ENCODE measurements at regions not wholly inside any gene's neighbourhood (a gene's known extent, or its start where the extent isn't known, plus 50 kb on each side); places are given as distances from the start of the nearest gene placed in this dataset.

DNA sequence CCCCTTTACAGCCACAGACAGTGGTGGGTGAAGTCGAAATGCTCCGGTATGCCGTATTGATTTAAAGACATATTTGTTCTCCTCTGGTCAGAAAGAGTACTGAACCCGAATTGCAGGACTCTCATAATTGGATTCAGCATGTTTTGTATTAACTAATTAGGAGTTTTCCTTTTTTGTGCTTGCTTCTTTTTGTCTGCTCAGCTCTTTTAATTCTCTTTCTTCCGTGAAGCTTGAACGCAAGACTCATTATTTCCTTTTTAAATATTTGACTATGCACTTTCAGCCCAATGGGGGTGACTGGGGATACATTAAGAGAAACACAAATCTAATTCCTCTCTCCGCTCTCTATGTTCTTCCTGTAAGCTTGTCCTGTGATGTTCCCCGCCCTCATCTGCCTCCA, 246.6 kb upstream of the IRX2 start:
- H3K4me1 ChIP-seq (ENCODE audit: low read length): no peaks in the 10 kb centered on the region
- DNase-seq: no peak
- H3K9me2 ChIP-seq (replicated peaks; ENCODE audit: insufficient read depth, low read length): no peaks in the 10 kb centered on the region
- H3K27ac ChIP-seq (ENCODE audit: low read length): no peak overlapping the region
- H3K36me3 ChIP-seq (ENCODE audit: insufficient read depth, low read length): no peaks in the 10 kb centered on the region
- no peak overlapping the region for H2AFZ ChIP-seq (ENCODE audit: low read length)
- H3K27me3 ChIP-seq (ENCODE audit: low read length): no peaks in the 10 kb centered on the region
- H3K79me2 ChIP-seq (ENCODE audit: low read length): no peaks in the 10 kb centered on the region
- H3K9ac ChIP-seq (ENCODE audit: low read length): no peak overlapping the region
- H3K4me2 ChIP-seq (ENCODE audit: low read depth, low read length, poor library complexity, severe bottlenecking): no peak overlapping the region
- H4K20me1 ChIP-seq (ENCODE audit: insufficient read depth, low read depth, low read length): no peaks in the 10 kb centered on the region
- H3K9me3 ChIP-seq (ENCODE audit: low read length): peaks cover 3% of the 10 kb centered on the region; the same call in 1 of the 2 replicates
- H3K4me3 ChIP-seq (ENCODE audit: low read length): no peak overlapping the region

DNA sequence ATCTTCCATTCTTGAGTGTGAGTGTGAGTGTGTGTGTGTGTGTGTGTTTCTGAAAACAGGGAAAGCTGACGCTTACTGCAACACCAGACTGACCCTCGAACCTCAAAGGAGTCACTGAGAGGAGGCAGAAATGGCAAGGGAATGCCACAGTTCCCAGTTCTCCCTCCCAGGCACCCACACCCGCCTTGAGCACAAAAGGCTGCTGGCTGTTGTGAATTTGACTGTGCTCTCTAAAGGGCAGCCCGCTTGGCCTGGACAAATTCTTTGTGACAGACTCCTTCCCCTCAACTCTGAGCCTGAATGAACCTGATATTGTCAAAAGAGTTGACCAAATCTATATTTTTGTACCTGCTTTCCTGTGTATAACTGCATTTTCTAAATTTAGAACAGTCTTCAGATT, 245.7 kb upstream of the IRX2 start:
- no peak for DNase-seq
- H3K79me2 ChIP-seq (ENCODE audit: low read length): no peaks in the 10 kb centered on the region
- no peaks in the 10 kb centered on the region for H4K20me1 ChIP-seq (ENCODE audit: insufficient read depth, low read depth, low read length)
- H3K4me2 ChIP-seq (ENCODE audit: low read depth, low read length, poor library complexity, severe bottlenecking): no peak overlapping the region
- H3K9me2 ChIP-seq (replicated peaks; ENCODE audit: insufficient read depth, low read length): no peaks in the 10 kb centered on the region
- H3K4me1 ChIP-seq (ENCODE audit: low read length): no peaks in the 10 kb centered on the region
- H3K27me3 ChIP-seq (ENCODE audit: low read length): no peaks in the 10 kb centered on the region
- H3K27ac ChIP-seq (ENCODE audit: low read length): no peak overlapping the region
- H3K9me3 ChIP-seq (ENCODE audit: low read length): no peaks in the 10 kb centered on the region; the same call in 1 of the 2 replicates
- H3K4me3 ChIP-seq (ENCODE audit: low read length): no peak overlapping the region
- no peak overlapping the region for H3K9ac ChIP-seq (ENCODE audit: low read length)
- no peaks in the 10 kb centered on the region for H3K36me3 ChIP-seq (ENCODE audit: insufficient read depth, low read length)
- H2AFZ ChIP-seq (ENCODE audit: low read length): no peak overlapping the region

DNA sequence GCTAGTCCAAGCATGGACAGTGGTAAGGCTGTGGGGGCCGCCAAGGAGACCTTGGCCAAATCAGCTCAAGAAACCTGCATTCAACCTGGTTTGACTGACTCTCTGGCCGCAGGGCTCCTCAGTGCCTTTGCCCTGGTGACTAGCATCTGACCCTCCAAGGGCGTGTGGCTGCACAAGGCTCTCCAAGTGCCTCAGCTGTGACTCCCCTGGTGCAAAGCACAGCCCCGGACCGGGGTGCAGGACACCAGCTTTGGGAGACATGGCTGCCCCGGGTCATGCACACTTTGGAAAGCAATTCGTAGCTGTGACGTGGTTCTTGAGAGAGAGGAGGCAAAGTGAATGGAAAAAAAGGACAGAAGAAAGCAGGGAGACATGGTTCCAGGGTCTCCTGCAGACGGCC, 245.2 kb upstream of the IRX2 start:
- Histone ChIP-seq H3K4me2 (ENCODE audit: low read depth, low read length, poor library complexity, severe bottlenecking) (no peak overlapping the region), H3K27me3 (ENCODE audit: low read length) (no peaks in the 10 kb centered on the region), H3K4me3 (ENCODE audit: low read length) (no peak overlapping the region), H3K27ac (ENCODE audit: low read length) (no peak overlapping the region), H3K9ac (ENCODE audit: low read length) (no peak overlapping the region), H2AFZ (ENCODE audit: low read length) (no peak overlapping the region), H3K9me3 (ENCODE audit: low read length) (no peaks in the 10 kb centered on the region; the same call in 1 of the 2 replicates), H4K20me1 (ENCODE audit: insufficient read depth, low read depth, low read length) (no peaks in the 10 kb centered on the region), H3K36me3 (ENCODE audit: insufficient read depth, low read length) (no peaks in the 10 kb centered on the region), H3K9me2 (replicated peaks; ENCODE audit: insufficient read depth, low read length) (no peaks in the 10 kb centered on the region), H3K79me2 (ENCODE audit: low read length) (no peaks in the 10 kb centered on the region), H3K4me1 (ENCODE audit: low read length) (no peaks in the 10 kb centered on the region)
- no peak for DNase-seq

GRCh38 chr5:2996248-2996647, 244.8 kb upstream of the IRX2 start:
- no peaks in the 10 kb centered on the region for H3K36me3 ChIP-seq (ENCODE audit: insufficient read depth, low read length)
- no peaks in the 10 kb centered on the region for H3K27me3 ChIP-seq (ENCODE audit: low read length)
- H4K20me1 ChIP-seq (ENCODE audit: insufficient read depth, low read depth, low read length): no peaks in the 10 kb centered on the region
- H3K4me3 ChIP-seq (ENCODE audit: low read length): no peak overlapping the region
- H3K9me3 ChIP-seq (ENCODE audit: low read length): no peaks in the 10 kb centered on the region; the same call in 1 of the 2 replicates
- H3K9me2 ChIP-seq (replicated peaks; ENCODE audit: insufficient read depth, low read length): no peaks in the 10 kb centered on the region
- no peak overlapping the region for H3K4me2 ChIP-seq (ENCODE audit: low read depth, low read length, poor library complexity, severe bottlenecking)
- no peak overlapping the region for H2AFZ ChIP-seq (ENCODE audit: low read length)
- H3K9ac ChIP-seq (ENCODE audit: low read length): no peak overlapping the region
- no peaks in the 10 kb centered on the region for H3K79me2 ChIP-seq (ENCODE audit: low read length)
- H3K27ac ChIP-seq (ENCODE audit: low read length): no peak overlapping the region
- no peaks in the 10 kb centered on the region for H3K4me1 ChIP-seq (ENCODE audit: low read length)
- no peak for DNase-seq

DNA sequence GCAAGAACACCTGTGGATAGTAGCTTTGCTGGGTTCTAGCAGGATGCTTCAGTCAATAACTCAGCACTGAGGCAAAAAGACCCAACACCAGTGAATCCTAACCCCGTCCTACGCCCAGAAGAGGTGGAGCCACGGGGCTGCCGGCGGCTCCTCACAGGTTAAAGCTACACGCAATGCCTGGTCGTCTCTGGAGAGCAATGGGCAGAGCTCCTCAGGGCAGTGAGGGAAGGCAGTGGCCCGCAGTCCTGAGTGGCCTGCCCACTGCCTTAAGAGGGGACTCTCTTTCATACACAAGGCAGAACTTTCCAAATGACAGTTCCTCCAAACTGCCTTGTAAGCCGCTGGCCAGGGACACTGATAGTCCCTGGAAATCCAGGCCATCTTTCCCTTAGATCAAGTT, 244.2 kb upstream of the IRX2 start:
- Histone ChIP-seq H3K9me3 (ENCODE audit: low read length) (no peaks in the 10 kb centered on the region), H3K79me2 (ENCODE audit: low read length) (no peaks in the 10 kb centered on the region), H4K20me1 (ENCODE audit: insufficient read depth, low read depth, low read length) (no peaks in the 10 kb centered on the region), H3K4me2 (ENCODE audit: low read depth, low read length, poor library complexity, severe bottlenecking) (no peak overlapping the region), H3K27me3 (ENCODE audit: low read length) (no peaks in the 10 kb centered on the region), H3K36me3 (ENCODE audit: insufficient read depth, low read length) (no peaks in the 10 kb centered on the region), H3K27ac (ENCODE audit: low read length) (no peak overlapping the region), H3K4me1 (ENCODE audit: low read length) (no peaks in the 10 kb centered on the region), H3K9me2 (replicated peaks; ENCODE audit: insufficient read depth, low read length) (no peaks in the 10 kb centered on the region), H3K9ac (ENCODE audit: low read length) (no peak overlapping the region), H3K4me3 (ENCODE audit: low read length) (no peak overlapping the region), H2AFZ (ENCODE audit: low read length) (no peak overlapping the region)
- no peak for DNase-seq

- Histone ChIP-seq H3K79me2 (ENCODE audit: low read length) (no peaks in the 10 kb centered on the region), H3K9me3 (ENCODE audit: low read length) (no peaks in the 10 kb centered on the region; the same call in 1 of the 2 replicates), H2AFZ (ENCODE audit: low read length) (no peak overlapping the region), H3K27ac (ENCODE audit: low read length) (no peak overlapping the region), H3K9ac (ENCODE audit: low read length) (no peak overlapping the region), H3K4me1 (ENCODE audit: low read length) (no peaks in the 10 kb centered on the region), H3K27me3 (ENCODE audit: low read length) (no peaks in the 10 kb centered on the region), H3K4me3 (ENCODE audit: low read length) (no peak overlapping the region), H3K9me2 (replicated peaks; ENCODE audit: insufficient read depth, low read length) (no peaks in the 10 kb centered on the region), H3K36me3 (ENCODE audit: insufficient read depth, low read length) (no peaks in the 10 kb centered on the region), H4K20me1 (ENCODE audit: insufficient read depth, low read depth, low read length) (no peaks in the 10 kb centered on the region), H3K4me2 (ENCODE audit: low read depth, low read length, poor library complexity, severe bottlenecking) (no peak overlapping the region)
- no peak for DNase-seq
Measured at GRCh38 chr5:2995035-2995434, 243.6 kb upstream of the IRX2 start.

DNA sequence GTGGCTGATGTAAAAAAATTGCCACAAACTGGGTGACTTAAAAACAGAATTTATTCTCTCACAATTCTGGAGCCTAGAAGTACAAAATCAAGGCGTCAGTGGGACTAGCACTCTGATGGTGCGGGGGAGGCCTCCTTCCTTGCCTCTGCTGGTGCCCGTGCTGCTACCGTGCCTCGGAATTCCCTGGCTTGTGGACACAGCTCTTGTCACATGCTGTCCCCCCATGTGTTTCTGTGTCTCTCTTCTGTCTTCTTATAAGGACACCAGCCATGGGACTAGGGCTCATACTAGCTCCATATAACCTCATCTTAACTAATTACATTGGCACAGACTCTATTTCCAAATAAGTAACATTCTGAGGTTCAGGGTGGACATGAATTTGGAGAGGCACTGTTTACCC, 242.3 kb upstream of the IRX2 start:
- Histone ChIP-seq H3K9me3 (ENCODE audit: low read length) (peaks cover 4% of the 10 kb centered on the region; the same call in 1 of the 2 replicates), H3K4me3 (ENCODE audit: low read length) (no peak overlapping the region), H3K27ac (ENCODE audit: low read length) (no peak overlapping the region), H2AFZ (ENCODE audit: low read length) (no peak overlapping the region), H3K27me3 (ENCODE audit: low read length) (no peaks in the 10 kb centered on the region), H3K4me1 (ENCODE audit: low read length) (no peaks in the 10 kb centered on the region), H4K20me1 (ENCODE audit: insufficient read depth, low read depth, low read length) (no peaks in the 10 kb centered on the region), H3K36me3 (ENCODE audit: insufficient read depth, low read length) (no peaks in the 10 kb centered on the region), H3K9me2 (replicated peaks; ENCODE audit: insufficient read depth, low read length) (no peaks in the 10 kb centered on the region), H3K79me2 (ENCODE audit: low read length) (no peaks in the 10 kb centered on the region), H3K9ac (ENCODE audit: low read length) (no peak overlapping the region), H3K4me2 (ENCODE audit: low read depth, low read length, poor library complexity, severe bottlenecking) (no peak overlapping the region)
- no peak for DNase-seq

GRCh38 chr5:2993301-2993700, 241.8 kb upstream of the IRX2 start:
- Histone ChIP-seq H2AFZ (ENCODE audit: low read length) (no peak overlapping the region), H3K36me3 (ENCODE audit: insufficient read depth, low read length) (no peaks in the 10 kb centered on the region), H3K27ac (ENCODE audit: low read length) (no peak overlapping the region), H3K4me1 (ENCODE audit: low read length) (no peaks in the 10 kb centered on the region), H3K27me3 (ENCODE audit: low read length) (no peaks in the 10 kb centered on the region), H3K9me3 (ENCODE audit: low read length) (peaks cover 7% of the 10 kb centered on the region), H3K4me2 (ENCODE audit: low read depth, low read length, poor library complexity, severe bottlenecking) (no peak overlapping the region), H3K4me3 (ENCODE audit: low read length) (no peak overlapping the region), H3K79me2 (ENCODE audit: low read length) (no peaks in the 10 kb centered on the region), H4K20me1 (ENCODE audit: insufficient read depth, low read depth, low read length) (no peaks in the 10 kb centered on the region), H3K9ac (ENCODE audit: low read length) (no peak overlapping the region), H3K9me2 (replicated peaks; ENCODE audit: insufficient read depth, low read length) (no peaks in the 10 kb centered on the region)
- DNase-seq: no peak

GRCh38 chr5:2992806-2993205, 241.3 kb upstream of the IRX2 start:
- no peaks in the 10 kb centered on the region for H3K79me2 ChIP-seq (ENCODE audit: low read length)
- H4K20me1 ChIP-seq (ENCODE audit: insufficient read depth, low read depth, low read length): no peaks in the 10 kb centered on the region
- H3K9ac ChIP-seq (ENCODE audit: low read length): no peak overlapping the region

More at GRCh38 chr5:2992806-2993205, 241.3 kb upstream of the IRX2 start:
- H3K36me3 ChIP-seq (ENCODE audit: insufficient read depth, low read length): no peaks in the 10 kb centered on the region
- H3K4me3 ChIP-seq (ENCODE audit: low read length): no peak overlapping the region
- no peak overlapping the region for H2AFZ ChIP-seq (ENCODE audit: low read length)
- H3K4me1 ChIP-seq (ENCODE audit: low read length): no peaks in the 10 kb centered on the region
- H3K9me3 ChIP-seq (ENCODE audit: low read length): peaks cover 7% of the 10 kb centered on the region
- no peak overlapping the region for H3K4me2 ChIP-seq (ENCODE audit: low read depth, low read length, poor library complexity, severe bottlenecking)
- H3K27me3 ChIP-seq (ENCODE audit: low read length): no peaks in the 10 kb centered on the region
- DNase-seq: no peak
- no peak overlapping the region for H3K27ac ChIP-seq (ENCODE audit: low read length)
- no peaks in the 10 kb centered on the region for H3K9me2 ChIP-seq (replicated peaks; ENCODE audit: insufficient read depth, low read length)

Data from Karpas-422 (cell line).